GM19023 (cell line): ENCODE measurements at regions not wholly inside any gene's neighbourhood (a gene's known extent, or its start where the extent isn't known, plus 50 kb on each side); places are given as distances from the start of the nearest gene placed in this dataset.

Source experiments
- ATAC-seq: cut with Tn5 transposase; IDR thresholded peaks from one replicate; pipeline ENCODE4 v1.9.1; 2021; ENCODE audit warnings: mild to moderate bottlenecking, moderate library complexity; ENCODE audit not compliant: unreplicated experiment

DNA sequence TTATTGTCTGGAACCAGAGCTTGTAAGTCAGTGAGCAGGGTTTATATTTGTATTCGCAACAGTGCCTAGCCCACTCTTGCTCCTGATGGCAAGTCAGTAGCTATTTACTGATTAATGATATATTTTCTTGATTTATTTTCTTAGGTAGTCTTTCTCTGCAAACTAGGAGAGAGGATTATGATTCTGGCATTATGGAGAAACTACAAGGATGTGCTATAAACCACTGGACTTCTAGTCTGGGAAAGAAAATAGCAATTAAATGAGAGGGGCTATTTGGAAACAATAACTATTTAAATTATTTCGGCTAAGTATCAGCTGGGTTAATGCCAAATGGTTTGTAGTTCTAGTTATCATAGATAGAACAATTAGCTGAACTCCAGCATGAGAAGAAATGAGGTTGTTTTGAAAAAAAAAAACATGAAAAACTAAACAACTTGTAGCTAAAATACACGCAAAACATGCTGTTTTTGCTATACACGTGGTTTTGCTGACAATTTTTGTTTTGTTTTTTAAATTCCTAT lies 304.9 kb upstream of the TCF21 start:
- ATAC-seq = no peak

- no peak for ATAC-seq
Measured at GRCh38 chr6:133584823-133585222, 304.1 kb upstream of the TCF21 start.

GRCh38 chr6:133585978-133586377 lies 302.9 kb upstream of the TCF21 start:
- ATAC-seq = no peak

DNA sequence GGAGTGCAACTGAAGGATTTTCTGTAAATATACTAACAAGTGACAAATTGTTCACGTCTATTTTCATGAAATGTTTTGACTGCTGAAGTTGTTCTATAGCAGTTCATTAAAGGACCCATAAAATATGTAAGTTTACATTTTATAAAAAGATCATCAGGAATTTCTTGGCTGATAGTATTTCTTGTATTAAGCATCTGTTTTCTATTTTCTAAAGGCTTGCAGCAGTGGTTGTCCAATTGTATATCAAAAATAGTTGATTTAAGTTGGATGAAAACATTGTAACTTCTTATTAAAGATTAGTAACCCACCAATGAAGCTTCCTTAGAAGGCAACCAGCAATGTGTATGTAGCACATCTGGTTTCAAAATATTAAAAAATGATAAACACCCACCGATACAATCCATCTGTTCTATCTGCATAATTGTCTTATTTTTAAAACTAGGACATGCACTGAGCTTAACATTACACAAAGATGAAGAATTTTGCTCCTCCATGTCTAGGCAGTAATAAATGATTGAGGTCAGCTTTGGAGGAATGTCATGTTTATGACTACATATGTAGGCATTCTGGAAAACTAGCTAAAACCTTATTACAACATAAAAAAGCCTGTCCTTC lies 301.3 kb upstream of the TCF21 start:
- no peak for ATAC-seq

DNA sequence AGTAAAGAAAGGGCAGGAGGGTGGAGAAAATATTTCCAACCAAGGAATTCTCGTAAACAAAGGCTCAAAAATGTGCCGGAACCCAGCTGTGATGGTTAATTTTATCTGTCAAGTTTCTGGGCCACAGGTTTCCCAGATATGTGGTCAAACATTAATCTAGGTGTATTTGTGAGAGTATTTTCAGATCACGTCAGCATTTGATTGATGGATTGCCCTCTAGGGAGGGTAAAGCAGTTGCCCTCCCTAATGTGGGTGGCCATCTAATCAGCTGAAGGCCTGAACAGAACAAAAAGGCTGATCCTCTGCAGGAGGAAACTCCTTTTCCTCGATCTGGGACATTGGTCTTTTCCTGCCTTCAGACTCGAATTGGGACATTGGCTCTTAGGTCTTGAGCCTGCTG lies 298.7 kb upstream of the TCF21 start:
- ATAC-seq = no peak

DNA sequence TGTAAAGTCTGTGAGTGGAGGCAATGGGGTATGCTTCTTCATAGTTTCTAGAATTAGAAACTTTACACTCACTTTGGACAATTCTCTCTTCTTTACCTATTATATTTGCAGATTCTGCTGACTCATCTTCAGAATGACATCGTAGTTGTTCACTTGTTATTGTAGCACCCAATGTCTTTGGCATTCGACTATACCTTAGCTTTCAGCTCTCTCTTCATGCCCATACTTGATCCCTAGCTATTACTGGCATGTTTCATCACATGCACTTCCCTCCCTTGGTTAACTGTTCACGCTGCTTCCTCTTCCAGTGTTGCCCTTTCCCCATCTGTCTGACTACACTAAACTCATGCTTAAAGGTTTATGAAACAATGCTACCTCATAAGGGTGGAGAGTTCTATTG lies 298.1 kb upstream of the TCF21 start:
- ATAC-seq = no peak

DNA sequence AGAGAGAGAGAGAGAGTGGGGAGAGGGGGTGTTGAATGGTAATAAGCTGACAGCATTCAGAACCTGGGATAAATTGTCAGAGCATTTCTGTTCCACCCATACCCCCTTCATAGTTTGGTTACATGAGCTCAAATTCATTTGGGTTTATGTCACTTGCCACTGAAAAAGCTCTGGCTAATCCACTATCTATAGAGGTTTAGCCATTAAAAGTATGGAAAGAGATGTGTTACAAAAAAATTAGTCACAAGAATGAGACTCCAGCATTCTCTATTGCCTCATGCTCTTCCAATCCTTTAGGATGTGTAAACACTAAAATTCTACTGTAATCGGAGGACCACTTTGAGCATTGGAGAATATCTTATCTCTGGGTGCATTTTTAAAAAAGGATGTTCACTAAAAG lies 297.6 kb upstream of the TCF21 start:
- ATAC-seq = no peak

DNA sequence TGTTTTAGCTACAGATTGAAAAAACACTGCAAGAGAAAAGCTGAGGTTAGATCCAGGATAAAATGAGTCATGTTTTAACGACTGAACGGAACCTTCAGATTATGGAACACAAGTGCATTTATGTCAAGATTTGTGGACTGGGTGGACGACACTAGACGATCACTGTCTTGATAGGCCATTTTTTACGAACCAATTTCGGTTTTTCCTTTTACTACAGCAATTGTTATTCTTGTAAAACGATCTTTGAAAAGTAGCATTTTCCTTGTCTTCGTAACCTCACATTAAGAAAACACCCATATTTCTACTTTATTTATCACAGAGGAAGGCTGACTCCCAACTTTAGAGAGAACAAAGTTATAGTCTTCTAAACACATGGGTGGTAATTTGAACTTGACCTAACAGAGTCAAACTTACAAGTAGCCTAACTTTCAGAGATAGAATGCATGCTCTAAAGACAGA lies 294.2 kb upstream of the TCF21 start:
- no peak for ATAC-seq

- no peak for ATAC-seq
Measured at GRCh38 chr6:133595111-133595761, 293.7 kb upstream of the TCF21 start.

DNA sequence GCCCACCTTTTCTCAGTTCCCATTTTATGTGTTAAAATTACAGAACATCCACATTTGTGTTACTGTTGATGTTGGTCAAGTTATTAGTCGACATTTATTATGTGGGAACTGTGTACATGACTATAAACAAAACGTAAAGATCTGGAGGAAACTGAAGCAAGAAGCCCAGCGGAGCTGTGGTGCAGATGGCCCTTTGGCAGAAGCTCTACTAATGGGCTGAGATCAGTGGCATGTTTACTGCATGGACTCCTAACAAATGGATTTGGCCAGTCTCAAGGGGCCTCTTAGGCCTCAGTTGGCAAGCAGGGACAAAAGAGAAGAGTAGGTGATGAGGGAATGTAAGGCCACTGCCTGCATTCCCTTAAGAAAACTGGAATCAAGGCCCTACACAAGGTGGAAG lies 282.1 kb upstream of the TCF21 start:
- no peak for ATAC-seq

- no peak for ATAC-seq
Measured at GRCh38 chr6:133608620-133609019, 280.3 kb upstream of the TCF21 start.

DNA sequence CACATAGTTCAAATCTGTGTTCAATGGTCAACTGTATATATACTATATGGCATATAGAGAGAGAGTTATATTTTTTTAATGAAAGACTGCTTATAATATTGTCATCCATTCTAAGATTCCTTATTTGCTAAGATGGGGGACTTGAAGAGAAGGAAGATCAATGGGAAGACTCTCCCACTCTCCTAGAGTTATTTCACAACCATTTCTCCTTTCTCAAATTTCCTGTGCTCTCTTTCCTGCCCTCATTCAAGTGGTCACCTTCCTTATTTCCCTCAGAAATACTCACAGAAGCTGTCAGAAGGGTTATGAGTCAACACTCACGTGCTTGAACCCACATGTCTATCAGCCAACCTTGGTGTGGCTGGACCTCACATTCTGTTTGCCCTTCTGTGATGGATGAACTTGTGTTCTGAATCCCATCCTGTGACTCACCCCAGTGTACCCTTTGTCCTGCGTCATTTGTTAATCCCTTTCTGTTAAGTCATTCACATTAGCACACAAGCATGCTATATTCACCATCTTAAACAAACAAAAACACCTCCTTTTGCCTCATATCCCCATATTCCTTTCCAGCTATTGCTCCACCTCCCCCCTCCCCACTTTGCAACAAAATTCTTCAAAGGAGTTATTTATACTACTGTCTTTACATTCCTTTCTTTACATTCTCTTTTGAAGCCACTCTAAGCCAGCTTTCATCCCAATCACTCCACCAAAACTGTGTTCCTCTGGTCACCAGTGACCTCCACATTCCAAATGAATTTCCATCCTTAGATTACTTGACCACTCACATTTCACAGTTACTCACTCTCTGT lies 279.3 kb upstream of the TCF21 start:
- ATAC-seq = no peak

DNA sequence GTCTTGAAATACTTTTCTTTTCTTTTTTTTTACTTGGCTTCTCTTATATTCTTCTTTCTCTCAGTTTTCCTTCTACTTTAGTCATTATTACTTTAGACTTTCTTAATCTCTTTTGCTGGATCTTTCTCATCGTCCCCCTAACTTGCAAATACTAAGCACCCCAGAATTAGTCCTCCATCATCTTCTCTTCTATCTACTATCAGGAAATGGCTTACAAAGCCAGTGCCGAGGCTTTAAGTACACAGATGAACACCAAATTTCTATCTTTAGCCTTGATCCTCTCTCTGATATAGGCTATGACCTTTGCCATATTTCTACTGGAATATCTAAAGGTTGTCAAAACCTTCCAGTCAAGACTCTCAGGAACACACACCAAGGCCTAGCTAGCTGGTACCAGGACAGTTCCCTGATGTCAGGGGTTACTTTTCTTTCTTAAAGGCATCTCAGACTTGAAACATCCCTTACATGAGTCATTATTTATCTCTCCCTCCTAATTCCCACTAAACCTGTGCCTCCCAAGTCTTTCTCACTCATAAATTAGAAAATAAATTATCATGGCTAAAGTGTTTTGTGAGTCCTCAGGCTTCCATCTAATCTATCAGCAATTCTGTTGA lies 278.6 kb upstream of the TCF21 start:
- ATAC-seq = no peak

DNA sequence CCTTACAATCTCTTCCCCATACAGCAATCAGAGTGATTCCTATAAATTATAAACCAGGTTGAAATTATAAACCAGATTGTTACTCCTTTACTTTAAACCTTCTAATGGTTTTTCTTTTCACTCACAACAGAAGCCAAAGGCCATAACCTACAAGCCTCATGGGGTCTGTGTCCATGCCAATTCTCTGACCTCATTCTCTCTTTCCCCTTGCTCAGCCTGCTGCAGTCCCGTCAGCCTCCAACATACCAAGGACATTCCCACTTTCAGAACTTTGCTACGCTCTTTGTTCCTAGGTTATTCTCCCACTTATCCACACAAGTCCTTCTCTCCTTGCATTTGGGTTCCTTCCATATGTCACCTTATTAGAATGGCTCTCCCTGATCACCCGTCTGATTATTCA lies 277.9 kb upstream of the TCF21 start:
- no peak for ATAC-seq

GRCh38 chr6:133612459-133612858 lies 276.5 kb upstream of the TCF21 start:
- ATAC-seq = no peak

DNA sequence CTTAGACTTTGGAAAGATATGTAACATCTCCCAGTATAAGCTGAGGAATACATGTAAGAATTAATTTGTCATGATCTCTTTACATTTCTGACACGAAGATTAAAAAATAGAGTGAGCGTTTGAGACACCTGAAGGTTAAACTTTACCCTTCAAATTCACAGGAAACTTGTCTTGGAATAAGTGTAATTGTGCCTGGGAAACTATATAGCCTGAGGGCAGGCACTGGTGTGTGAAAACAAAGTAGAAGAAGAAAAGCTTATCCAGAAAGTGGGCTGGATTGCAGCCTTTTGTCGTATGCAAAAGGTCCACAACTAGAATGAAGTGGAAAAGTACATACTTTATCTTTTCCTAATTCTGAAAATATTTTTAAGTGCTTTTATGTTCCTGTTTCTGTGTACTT lies 275.7 kb upstream of the TCF21 start:
- no peak for ATAC-seq

DNA sequence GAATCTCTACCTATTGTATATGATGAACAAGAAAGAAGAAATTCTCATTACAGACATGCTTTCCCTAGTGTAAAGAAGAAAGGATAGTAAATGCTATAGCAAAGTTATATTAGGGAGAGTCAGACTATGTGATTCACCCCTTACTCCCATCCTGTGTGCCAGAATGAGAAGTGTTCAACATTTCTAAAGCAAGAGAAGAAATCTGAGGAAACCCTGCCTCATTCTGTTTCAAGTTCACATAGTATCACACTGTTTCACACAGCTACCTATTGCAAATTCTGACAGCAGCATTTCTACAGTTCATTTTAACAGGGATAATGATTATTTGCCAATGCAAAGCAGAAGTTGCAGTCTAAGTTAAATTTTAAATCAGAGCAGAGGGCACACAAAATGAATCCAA lies 267.2 kb upstream of the TCF21 start:
- no peak for ATAC-seq

- no peak for ATAC-seq
Measured at GRCh38 chr6:133623065-133623464, 265.8 kb upstream of the TCF21 start.

DNA sequence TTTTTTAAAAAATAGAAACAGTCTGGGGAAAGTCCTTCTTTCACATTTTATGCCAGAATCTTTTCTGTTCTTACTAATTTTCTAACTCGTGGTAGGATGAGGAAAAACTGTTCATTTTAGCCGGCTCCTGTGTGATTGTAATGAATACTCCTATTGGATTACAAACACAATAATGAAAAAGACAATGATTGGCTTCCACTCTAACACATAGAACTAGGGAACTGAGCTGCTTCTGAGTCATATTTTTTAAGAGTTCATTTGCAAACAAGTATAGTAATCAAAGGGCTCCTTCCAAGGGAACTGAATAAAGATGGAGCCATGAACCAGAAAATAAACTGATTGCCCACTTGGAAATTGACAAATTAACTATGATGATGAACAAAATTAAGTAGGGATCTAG lies 265.3 kb upstream of the TCF21 start:
- no peak for ATAC-seq

- ATAC-seq = no peak
Measured at GRCh38 chr6:133626096-133626666, 262.7 kb upstream of the TCF21 start.

DNA sequence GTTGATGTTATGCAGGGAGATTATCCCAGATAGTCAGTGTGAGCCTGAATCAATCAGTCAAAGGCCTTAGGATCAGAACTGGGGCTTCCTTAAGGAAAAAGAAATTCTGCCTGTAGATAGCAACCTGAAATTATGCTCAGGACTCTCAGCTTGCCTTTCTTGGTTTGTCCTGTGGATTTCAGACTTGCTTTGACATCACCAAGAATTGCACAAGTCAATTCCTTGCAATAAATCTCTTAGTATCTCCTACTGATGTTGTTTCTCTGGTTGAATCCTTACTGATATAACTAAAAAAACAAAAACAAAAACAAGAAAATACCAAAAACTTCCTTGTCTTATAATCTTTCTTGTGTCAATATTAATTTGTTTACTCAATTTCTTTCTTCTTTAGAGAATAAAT lies 258.9 kb upstream of the TCF21 start:
- no peak for ATAC-seq
